ENCODE measurements at regions not wholly inside any gene's neighbourhood (a gene's known extent, or its start where the extent isn't known, plus 50 kb on each side); places are given as distances from the start of the nearest gene placed in this dataset.
"Not testable (repeated sequence)": the region's sequence is repeated elsewhere in the genome, so short reads cannot be mapped to it uniquely, and the experiment has no call there.

DNA sequence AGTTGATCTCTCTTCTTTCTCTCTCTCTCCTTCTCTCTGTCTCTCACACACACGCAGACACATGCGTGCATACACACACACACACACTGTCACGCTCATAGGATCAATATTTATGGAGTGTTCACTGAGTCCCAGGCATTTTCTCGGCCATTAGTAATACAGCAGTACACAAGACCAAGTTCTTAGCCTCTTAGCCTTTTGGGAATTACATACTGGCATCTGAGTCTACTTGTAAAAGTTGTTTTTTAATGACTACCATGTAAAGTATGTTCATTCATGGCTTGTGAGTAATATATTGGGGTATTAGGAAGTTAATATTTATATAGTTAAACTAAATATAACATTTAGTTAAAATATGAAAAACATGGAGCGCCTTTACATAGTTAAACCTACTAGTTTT lies 2406.1 kb upstream of the PCDH20 start:
- DNase-seq (ENCODE audit: extremely low spot score); CTCF ChIA-PET; POLR2A ChIA-PET: not testable (repeated sequence)

DNA sequence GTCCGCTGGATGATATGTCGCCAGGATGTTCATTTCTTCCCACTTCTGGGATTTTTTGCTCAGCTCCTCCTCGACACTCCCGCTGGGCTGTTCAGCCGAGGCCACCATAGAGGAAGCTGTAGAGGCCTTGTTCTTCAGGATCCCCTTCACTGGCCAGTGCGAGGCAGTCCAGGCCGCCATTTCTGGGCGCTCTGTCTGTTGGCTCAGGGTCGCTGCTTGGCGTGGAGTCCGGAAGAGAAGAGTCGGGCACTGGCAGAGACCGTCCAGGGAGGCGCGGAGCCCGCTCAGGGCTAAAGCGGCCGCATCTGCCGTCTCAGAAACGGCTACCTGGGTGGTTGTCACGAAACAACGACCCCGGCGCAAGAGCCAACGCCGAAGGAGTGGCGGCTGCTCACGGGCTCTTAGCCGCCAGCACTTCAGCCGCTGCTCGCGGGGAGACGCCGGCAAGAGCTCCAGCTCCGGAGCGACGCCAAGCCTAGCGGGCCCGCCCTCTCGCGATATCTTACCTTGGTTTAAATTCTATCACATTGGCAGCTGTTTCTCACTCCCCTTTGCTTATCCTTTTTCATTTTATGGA lies 2395.9 kb upstream of the PCDH20 start:
- POLR2A ChIA-PET, CTCF ChIA-PET: not testable (repeated sequence)

DNA sequence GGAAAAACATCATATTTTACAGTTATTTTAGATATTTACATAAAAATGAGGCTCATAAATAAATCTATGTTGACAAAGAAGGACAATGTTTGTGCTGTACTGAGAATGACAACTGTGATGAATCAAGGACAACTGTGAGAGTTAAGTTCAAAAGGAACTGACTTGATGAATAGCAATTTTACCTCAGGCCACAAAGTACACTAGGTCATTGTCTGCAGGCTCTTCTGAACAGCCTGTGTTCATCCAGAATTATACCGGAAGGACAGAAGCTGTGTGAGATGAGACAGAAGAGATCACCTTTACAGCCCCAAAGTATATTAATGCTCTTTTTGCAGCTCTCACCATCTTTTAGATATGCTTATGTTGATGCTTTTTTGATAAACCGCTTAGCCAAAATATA lies 2375.5 kb upstream of the PCDH20 start:
- DNase-seq (ENCODE audit: extremely low spot score); POLR2A ChIA-PET; CTCF ChIA-PET: not testable (repeated sequence)

More for the DNA sequence above, 2395.9 kb upstream of the PCDH20 start:
- not testable (repeated sequence) for DNase-seq (ENCODE audit: extremely low spot score)

DNA sequence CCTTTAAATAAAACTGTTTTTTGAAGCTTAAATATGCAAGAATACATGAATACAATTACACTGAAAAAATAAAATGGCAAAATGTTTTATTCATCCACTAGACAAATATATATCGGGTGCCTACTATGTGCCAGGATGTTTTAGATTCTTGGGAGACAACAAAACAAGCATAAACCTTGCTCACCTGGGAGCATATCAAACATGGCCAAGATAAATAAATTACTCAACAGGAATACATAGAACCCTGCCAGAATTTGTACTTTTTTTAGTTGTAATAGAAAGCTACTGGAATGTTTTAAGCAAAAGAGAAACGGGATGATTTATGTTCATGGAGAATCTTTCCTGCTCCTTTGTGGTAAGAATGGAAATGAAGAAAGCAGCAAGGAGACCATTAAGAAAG lies 2358.5 kb upstream of the PCDH20 start:
- ChIA-PET POLR2A (no interaction called here), CTCF (interaction anchor here (0.6 kb wide), 1 partner anchor 180 kb away, joined by 3 read pairs; no protein-coding TSS in a partner anchor)
- DNase-seq (ENCODE audit: extremely low spot score): no peak
- TF ChIP-seq TARDBP (IDR thresholded peaks at IDR 0.05) (no peak), LEF1 (IDR thresholded peaks at IDR 0.05; ENCODE audit: borderline replicate concordance) (0 out of 2 replicates have a peak, but pooled peaks have one; percentile 48)

DNA sequence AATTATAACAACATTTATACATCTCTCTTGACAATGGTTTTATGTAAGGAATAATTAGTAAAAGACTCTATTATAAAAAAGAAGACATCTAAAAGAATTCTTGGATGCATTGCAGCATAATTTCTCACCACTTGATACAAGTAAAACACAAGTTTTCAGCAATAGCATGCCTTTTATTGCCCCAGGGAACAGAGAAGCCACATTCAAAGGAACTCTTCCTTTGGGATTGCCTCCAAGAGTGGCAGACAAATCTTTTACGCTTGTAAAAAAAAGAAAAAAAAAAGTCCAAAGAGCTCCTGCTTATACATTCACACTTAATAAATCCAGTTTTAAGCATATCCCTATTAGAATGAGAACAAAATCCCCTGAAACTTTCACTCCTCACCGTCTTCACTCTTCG lies 2357.8 kb upstream of the PCDH20 start:
- TF ChIP-seq ZNF384 (IDR thresholded peaks at IDR 0.05): no peak
- TF ChIP-seq SUZ12 (IDR thresholded peaks at IDR 0.05): no peak
- TF ChIP-seq ARNT (IDR thresholded peaks at IDR 0.05): no peak
- TF ChIP-seq L3MBTL2 (conservative IDR thresholded peaks at IDR 0.05): no peak
- no peak for TF ChIP-seq FOXM1 (IDR thresholded peaks at IDR 0.05; ENCODE audit: borderline replicate concordance)
- TF ChIP-seq, protein P1, sequence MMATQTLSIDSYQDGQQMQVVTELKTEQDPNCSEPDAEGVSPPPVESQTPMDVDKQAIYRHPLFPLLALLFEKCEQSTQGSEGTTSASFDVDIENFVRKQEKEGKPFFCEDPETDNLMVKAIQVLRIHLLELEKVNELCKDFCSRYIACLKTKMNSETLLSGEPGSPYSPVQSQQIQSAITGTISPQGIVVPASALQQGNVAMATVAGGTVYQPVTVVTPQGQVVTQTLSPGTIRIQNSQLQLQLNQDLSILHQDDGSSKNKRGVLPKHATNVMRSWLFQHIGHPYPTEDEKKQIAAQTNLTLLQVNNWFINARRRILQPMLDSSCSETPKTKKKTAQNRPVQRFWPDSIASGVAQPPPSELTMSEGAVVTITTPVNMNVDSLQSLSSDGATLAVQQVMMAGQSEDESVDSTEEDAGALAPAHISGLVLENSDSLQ (IDR thresholded peaks at IDR 0.05): no peak
- TF ChIP-seq SP1 (IDR thresholded peaks at IDR 0.05): no peak
- no peak for TF ChIP-seq NFRKB (IDR thresholded peaks at IDR 0.05)
- TF ChIP-seq FOXA1 (IDR thresholded peaks at IDR 0.05): no peak
- no peak for TF ChIP-seq HDGF (IDR thresholded peaks at IDR 0.05; ENCODE audit: borderline replicate concordance)
- TF ChIP-seq BHLHE40 (IDR thresholded peaks at IDR 0.05; ENCODE audit: borderline replicate concordance): no peak
- no peak for TF ChIP-seq FOXK2 (IDR thresholded peaks at IDR 0.05)
- no peak for TF ChIP-seq ELF4 (IDR thresholded peaks at IDR 0.05)
- TF ChIP-seq CTBP1 (IDR thresholded peaks at IDR 0.05; ENCODE audit: borderline replicate concordance): no peak
- no peak for TF ChIP-seq LEF1 (IDR thresholded peaks at IDR 0.05; ENCODE audit: borderline replicate concordance)
- ChIA-PET POLR2A (no interaction called here), CTCF (interaction anchor here (0.6 kb wide), 1 partner anchor 180 kb away, joined by 3 read pairs; no protein-coding TSS in a partner anchor)
- no peak for DNase-seq (ENCODE audit: extremely low spot score)

DNA sequence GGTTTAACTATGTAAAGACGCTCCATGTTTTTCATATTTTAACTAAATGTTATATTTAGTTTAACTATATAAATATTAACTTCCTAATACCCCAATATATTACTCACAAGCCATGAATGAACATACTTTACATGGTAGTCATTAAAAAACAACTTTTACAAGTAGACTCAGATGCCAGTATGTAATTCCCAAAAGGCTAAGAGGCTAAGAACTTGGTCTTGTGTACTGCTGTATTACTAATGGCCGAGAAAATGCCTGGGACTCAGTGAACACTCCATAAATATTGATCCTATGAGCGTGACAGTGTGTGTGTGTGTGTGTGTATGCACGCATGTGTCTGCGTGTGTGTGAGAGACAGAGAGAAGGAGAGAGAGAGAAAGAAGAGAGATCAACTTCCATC lies 2342.0 kb upstream of the PCDH20 start:
- POLR2A ChIA-PET; DNase-seq (ENCODE audit: extremely low spot score); CTCF ChIA-PET: not testable (repeated sequence)

DNA sequence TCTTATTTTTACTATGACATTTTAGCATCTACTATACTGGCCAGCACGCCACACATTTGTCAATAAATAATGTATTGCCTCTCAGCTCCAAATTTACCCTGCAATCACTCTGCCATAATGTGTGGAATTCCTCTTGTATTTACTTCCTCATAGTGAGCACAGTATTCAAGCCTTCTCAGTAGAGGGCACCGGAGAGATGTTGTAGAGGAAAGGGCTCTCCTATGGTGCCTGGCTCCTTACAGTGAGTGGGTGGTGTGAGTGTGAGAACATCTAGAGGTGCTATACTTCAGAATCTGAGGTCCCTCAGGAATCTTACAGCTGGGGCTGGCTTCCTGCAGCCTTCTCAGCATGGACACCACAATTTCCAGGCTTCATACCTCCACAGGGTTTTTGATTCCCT lies 2334.2 kb upstream of the PCDH20 start:
- DNase-seq (ENCODE audit: extremely low spot score); CTCF ChIA-PET; POLR2A ChIA-PET: not testable (repeated sequence)

DNA sequence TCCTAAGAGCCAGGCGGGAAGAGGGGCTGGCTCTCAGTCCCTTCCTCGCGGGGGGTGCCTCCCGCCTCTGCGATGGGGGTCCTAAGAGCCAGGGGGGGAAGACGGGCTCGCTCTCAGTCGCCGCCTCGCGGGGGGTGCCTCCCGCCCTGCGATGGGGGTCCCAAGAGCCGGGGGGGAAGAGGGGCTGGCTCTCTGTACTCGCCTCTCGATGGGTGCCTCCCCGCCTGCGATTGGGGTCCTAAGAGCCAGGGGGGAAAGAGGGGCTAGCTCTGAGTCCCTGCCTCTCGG lies 2326.1 kb upstream of the PCDH20 start:
- DNase-seq (ENCODE audit: extremely low spot score); CTCF ChIA-PET; POLR2A ChIA-PET: not testable (repeated sequence)

DNA sequence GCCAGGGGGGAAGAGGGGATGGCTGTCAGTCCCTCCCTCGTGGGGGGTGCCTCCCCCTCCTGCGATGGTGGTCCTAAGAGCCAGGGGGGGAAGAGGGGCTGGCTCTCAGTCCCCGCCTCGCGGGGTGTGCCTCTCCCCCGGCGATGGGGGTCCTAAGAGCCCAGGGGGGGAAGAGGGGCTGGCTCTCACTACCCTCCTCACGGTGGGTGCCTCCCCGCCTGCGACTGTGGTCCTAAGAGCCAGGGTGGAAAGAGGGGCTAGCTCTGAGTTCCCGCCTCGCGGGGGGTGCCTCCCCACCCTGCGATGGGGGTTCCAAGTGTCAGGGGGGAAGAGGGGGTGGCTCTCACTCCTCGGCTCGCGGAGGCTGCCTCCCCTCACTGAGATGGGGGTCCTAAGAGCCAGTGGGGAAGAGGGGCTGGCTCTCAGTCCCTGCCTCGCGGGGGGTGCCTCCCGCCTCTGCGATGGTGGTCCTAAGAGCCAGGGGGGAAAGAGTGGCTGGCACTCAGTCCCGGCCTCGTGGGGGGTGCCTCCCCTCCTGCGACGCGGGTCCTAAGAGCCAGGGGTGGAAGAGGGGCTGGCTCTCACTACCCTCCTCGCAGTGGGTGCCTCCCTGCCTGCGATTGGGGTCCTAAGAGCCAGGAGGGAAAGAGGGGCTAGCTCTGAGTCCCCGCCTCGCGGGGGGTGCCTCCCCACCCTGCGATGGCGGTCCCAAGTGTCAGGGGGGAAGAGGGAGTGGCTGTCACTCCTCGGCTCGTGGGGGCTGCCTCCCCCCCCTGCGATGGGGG lies 2325.6 kb upstream of the PCDH20 start:
- CTCF ChIA-PET: no interaction called here
- TF ChIP-seq, protein P1 (IDR thresholded peaks at IDR 0.05): no peak
- TF ChIP-seq NFRKB (IDR thresholded peaks at IDR 0.05) (no peak), ELF4 (IDR thresholded peaks at IDR 0.05) (no peak), FOXM1 (IDR thresholded peaks at IDR 0.05; ENCODE audit: borderline replicate concordance) (no peak)
- DNase-seq (ENCODE audit: extremely low spot score): no peak
- POLR2A ChIA-PET: no interaction called here

DNA sequence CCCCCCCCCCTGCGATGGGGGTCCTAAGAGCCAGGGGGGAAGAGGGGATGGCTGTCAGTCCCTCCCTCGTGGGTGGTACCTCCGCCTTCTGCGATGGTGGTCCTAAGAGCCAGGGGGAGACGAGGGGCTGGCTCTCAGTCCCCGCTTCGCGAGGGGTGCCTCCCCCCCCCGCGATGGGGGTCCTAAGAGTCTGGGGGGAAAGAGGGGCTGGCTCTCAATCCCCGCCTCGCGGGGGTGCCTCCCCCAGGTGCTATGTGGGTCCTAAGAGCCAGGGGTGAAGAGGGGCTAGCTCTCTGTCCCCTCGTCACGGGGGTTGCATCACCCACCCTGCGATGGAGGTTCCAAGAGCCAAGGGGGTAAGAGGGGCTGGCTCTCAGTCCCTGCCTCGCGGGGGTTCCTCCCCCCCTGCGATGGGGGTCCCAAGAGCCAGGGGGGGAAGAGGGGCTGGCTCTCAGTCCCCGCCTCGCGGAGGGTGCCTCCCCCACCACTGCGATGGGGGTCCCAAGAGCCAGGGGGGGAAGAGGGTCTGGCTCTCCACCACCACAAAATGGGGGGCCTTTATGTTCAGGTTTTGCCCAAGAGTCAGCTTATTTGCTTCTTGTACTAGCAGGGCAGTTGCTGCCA lies 2323.6 kb upstream of the PCDH20 start:
- DNase-seq (ENCODE audit: extremely low spot score); POLR2A ChIA-PET; CTCF ChIA-PET: not testable (repeated sequence)

Measured in HEK293T (cell line).